ENCODE measurements at regions not wholly inside any gene's neighbourhood (a gene's known extent, or its start where the extent isn't known, plus 50 kb on each side); places are given as distances from the start of the nearest gene placed in this dataset.

- no peak for TF ChIP-seq USF2 (IDR thresholded peaks at IDR 0.05; ENCODE audit: borderline replicate concordance, low read depth, low read length)
- no peak for TF ChIP-seq ESRRA (IDR thresholded peaks at IDR 0.05; ENCODE audit: low read length)
- no peak for TF ChIP-seq ZZZ3 (IDR thresholded peaks at IDR 0.05; ENCODE audit: control insufficient read depth, insufficient read length, low read depth)
- no peak for TF ChIP-seq KDM1A (IDR thresholded peaks at IDR 0.05; ENCODE audit: borderline replicate concordance)
- FAIRE-seq: no peak
These were observed 1604.2 kb downstream of the KHDRBS2 start for GRCh38 chr6:60681806-60682205.

DNA sequence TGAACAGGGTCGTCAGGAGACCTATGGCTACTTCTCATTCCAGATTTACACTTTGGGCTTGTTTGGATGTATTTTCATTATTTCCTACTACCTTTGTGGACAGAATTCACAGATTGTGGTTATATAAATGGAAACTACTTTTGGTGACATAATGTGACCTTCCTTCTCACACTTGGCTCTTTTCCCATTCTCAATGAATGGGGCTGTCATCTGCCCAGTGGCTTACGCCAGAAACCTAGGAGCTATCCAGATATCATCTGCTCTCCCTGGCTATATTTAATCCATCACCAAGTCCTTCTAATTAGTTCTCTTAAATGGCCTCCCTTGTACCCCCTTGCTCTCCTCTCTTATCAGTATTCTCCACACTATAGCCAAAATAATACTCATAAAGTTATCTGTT lies 1606.8 kb downstream of the KHDRBS2 start:
- ChIA-PET POLR2A (no interaction called here), RAD21 (ENCODE audit: unreplicated experiment) (no interaction called here), CTCF (no interaction called here), SMC1A (ENCODE audit: uncharacterized antibody, unreplicated experiment) (no interaction called here)
- Histone ChIP-seq H3K79me2 (ENCODE audit: control insufficient read depth, insufficient read depth, low read length) (no peaks in the 10 kb centered on the region), H3K4me1 (ENCODE audit: control insufficient read depth, insufficient read depth, low read length) (no peaks in the 10 kb centered on the region), H3K36me3 (ENCODE audit: control insufficient read depth in 2 of 2, insufficient read depth in 2 of 2, low read length in 1 of 2) (no peaks in the 10 kb centered on the region), H3K27ac (ENCODE audit: control insufficient read depth, insufficient read depth) (no peak overlapping the region), H3K9me3 (replicated peaks; ENCODE audit: control insufficient read depth, insufficient read depth, low read length) (no peaks in the 10 kb centered on the region), H4K20me1 (ENCODE audit: control insufficient read depth, insufficient read depth) (no peaks in the 10 kb centered on the region), H3K27me3 (replicated peaks in 1 of 2; ENCODE audit: control insufficient read depth in 2 of 2, insufficient read depth in 2 of 2, low read length in 1 of 2) (no peaks in the 10 kb centered on the region), H2AFZ (ENCODE audit: control insufficient read depth, low read depth, low read length) (no peak overlapping the region), H3K9ac (ENCODE audit: control insufficient read depth, insufficient read depth, low read length) (no peak overlapping the region), H3K4me3 (no peak overlapping the region), H3K4me2 (ENCODE audit: control insufficient read depth, insufficient read depth) (no peak overlapping the region)
- ATAC-seq: no peak
- in situ Hi-C loops (cut with MboI) (no loop called here), intact Hi-C loops (cut with micrococcal nuclease; ENCODE audit: unreplicated experiment) (no loop called here)
- WGBS (ENCODE audit: insufficient coverage, insufficient replicate concordance, low lambda C conversion rate, missing lambda C conversion rate): 17% methylated on average over 2 of the region's 2 CpGs
- BruUV-seq (replicated peaks): no TSS peak
- FAIRE-seq: no peak
- DNase-seq (ENCODE audit: low read depth, low spot score): no peak
- TF ChIP-seq CBFB (IDR thresholded peaks at IDR 0.05; ENCODE audit: low read depth): no peak
- no peak for TF ChIP-seq NFIC (IDR thresholded peaks at IDR 0.05; ENCODE audit: low read depth, low read length)
- TF ChIP-seq MEF2B (IDR thresholded peaks at IDR 0.05; ENCODE audit: partially characterized antibody, poor library complexity, severe bottlenecking): no peak
- TF ChIP-seq, protein P1, sequence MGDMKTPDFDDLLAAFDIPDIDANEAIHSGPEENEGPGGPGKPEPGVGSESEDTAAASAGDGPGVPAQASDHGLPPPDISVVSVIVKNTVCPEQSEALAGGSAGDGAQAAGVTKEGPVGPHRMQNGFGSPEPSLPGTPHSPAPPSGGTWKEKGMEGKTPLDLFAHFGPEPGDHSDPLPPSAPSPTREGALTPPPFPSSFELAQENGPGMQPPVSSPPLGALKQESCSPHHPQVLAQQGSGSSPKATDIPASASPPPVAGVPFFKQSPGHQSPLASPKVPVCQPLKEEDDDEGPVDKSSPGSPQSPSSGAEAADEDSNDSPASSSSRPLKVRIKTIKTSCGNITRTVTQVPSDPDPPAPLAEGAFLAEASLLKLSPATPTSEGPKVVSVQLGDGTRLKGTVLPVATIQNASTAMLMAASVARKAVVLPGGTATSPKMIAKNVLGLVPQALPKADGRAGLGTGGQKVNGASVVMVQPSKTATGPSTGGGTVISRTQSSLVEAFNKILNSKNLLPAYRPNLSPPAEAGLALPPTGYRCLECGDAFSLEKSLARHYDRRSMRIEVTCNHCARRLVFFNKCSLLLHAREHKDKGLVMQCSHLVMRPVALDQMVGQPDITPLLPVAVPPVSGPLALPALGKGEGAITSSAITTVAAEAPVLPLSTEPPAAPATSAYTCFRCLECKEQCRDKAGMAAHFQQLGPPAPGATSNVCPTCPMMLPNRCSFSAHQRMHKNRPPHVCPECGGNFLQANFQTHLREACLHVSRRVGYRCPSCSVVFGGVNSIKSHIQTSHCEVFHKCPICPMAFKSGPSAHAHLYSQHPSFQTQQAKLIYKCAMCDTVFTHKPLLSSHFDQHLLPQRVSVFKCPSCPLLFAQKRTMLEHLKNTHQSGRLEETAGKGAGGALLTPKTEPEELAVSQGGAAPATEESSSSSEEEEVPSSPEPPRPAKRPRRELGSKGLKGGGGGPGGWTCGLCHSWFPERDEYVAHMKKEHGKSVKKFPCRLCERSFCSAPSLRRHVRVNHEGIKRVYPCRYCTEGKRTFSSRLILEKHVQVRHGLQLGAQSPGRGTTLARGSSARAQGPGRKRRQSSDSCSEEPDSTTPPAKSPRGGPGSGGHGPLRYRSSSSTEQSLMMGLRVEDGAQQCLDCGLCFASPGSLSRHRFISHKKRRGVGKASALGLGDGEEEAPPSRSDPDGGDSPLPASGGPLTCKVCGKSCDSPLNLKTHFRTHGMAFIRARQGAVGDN (IDR thresholded peaks at IDR 0.05): no peak
- no peak for TF ChIP-seq MTA3 (IDR thresholded peaks at IDR 0.05; ENCODE audit: borderline replicate concordance, low read length)
- no peak for TF ChIP-seq PML (IDR thresholded peaks at IDR 0.05; ENCODE audit: low read length)
- no peak for TF ChIP-seq RELB (IDR thresholded peaks at IDR 0.05; ENCODE audit: low read depth)
- no peak for TF ChIP-seq ZNF207 (IDR thresholded peaks at IDR 0.05; ENCODE audit: borderline replicate concordance)

More at GRCh38 chr6:60681806-60682205, 1604.2 kb downstream of the KHDRBS2 start:
- POLR2A ChIA-PET: no interaction called here
- intact Hi-C loops (cut with micrococcal nuclease; ENCODE audit: unreplicated experiment) (no loop called here), in situ Hi-C loops (cut with MboI) (no loop called here)
- Histone ChIP-seq H3K9me3 (replicated peaks; ENCODE audit: control insufficient read depth, insufficient read depth, low read length) (no peaks in the 10 kb centered on the region), H3K4me1 (ENCODE audit: control insufficient read depth, insufficient read depth, low read length) (no peaks in the 10 kb centered on the region), H3K4me3 (no peak overlapping the region), H4K20me1 (ENCODE audit: control insufficient read depth, insufficient read depth) (no peaks in the 10 kb centered on the region), H3K79me2 (ENCODE audit: control insufficient read depth, insufficient read depth, low read length) (no peaks in the 10 kb centered on the region), H3K9ac (ENCODE audit: control insufficient read depth, insufficient read depth, low read length) (no peak overlapping the region), H3K4me2 (ENCODE audit: control insufficient read depth, insufficient read depth) (no peak overlapping the region), H2AFZ (ENCODE audit: control insufficient read depth, low read depth, low read length) (no peak overlapping the region), H3K27ac (ENCODE audit: control insufficient read depth, insufficient read depth) (no peak overlapping the region), H3K27me3 (replicated peaks in 1 of 2; ENCODE audit: control insufficient read depth in 2 of 2, insufficient read depth in 2 of 2, low read length in 1 of 2) (no peaks in the 10 kb centered on the region), H3K36me3 (ENCODE audit: control insufficient read depth in 2 of 2, insufficient read depth in 2 of 2, low read length in 1 of 2) (no peaks in the 10 kb centered on the region)
- SMC1A ChIA-PET (ENCODE audit: uncharacterized antibody, unreplicated experiment): no interaction called here
- RAD21 ChIA-PET (ENCODE audit: unreplicated experiment): no interaction called here
- CTCF ChIA-PET: no interaction called here
- DNase-seq (ENCODE audit: low read depth, low spot score) (no peak), ATAC-seq (no peak)
- no TSS peak for BruUV-seq (replicated peaks)

Data from GM12878 (cell line).